ENCODE measurements at regions not wholly inside any gene's neighbourhood (a gene's known extent, or its start where the extent isn't known, plus 50 kb on each side); places are given as distances from the start of the nearest gene placed in this dataset.
"Not testable (repeated sequence)": the region's sequence is repeated elsewhere in the genome, so short reads cannot be mapped to it uniquely, and the experiment has no call there.

- DNase-seq: not testable (repeated sequence)
These were observed 129.0 kb upstream of the OR4C13 start for GRCh38 chr11:49823188-49823587.

GRCh38 chr11:49850541-49850940 lies 101.7 kb upstream of the OR4C13 start:
- not testable (repeated sequence) for DNase-seq

- DNase-seq: no peak
These were observed 100.7 kb upstream of the OR4C13 start for GRCh38 chr11:49851511-49851910.

GRCh38 chr11:49851971-49852389 lies 100.2 kb upstream of the OR4C13 start:
- no peak for DNase-seq

- not testable (repeated sequence) for DNase-seq
These were observed 63.3 kb upstream of the OR4C13 start for GRCh38 chr11:49888875-49889274.

- not testable (repeated sequence) for DNase-seq
These were observed 60.1 kb upstream of the OR4C13 start for GRCh38 chr11:49891910-49892671.

- not testable (repeated sequence) for DNase-seq
These were observed 58.7 kb upstream of the OR4C13 start for GRCh38 chr11:49893442-49893841.
